ENCODE measurements at regions not wholly inside any gene's neighbourhood (a gene's known extent, or its start where the extent isn't known, plus 50 kb on each side); places are given as distances from the start of the nearest gene placed in this dataset.

GRCh38 chr1:36607263-36607651 is 124.5 kb upstream of the CSF3R start:
- no peak overlapping the region for H3K27ac Mint-ChIP-seq
- peaks cover 31% of the 10 kb centered on the region for H3K27me3 Mint-ChIP-seq (ENCODE audit: low read depth)

GRCh38 chr1:36606641-36607262 is 124.0 kb upstream of the CSF3R start:
- no peak for DNase-seq (ENCODE audit: low spot score in 2 of 2, unreplicated experiment in 2 of 2)
- TF ChIP-seq CTCF (IDR thresholded peaks at IDR 0.05; ENCODE audit: unreplicated experiment) = no peak
- H3K27me3 Mint-ChIP-seq (ENCODE audit: low read depth) = peaks cover 32% of the 10 kb centered on the region
- H3K36me3 Mint-ChIP-seq = no peaks in the 10 kb centered on the region
- no peak overlapping the region for H3K4me3 Mint-ChIP-seq
- H3K9me3 Mint-ChIP-seq = no peaks in the 10 kb centered on the region
- no peak overlapping the region for H3K27ac Mint-ChIP-seq
- no peaks in the 10 kb centered on the region for H3K4me1 Mint-ChIP-seq

More at GRCh38 chr1:36607263-36607651, 124.5 kb upstream of the CSF3R start:
- Mint-ChIP-seq H3K9me3 (no peaks in the 10 kb centered on the region), H3K4me1 (no peaks in the 10 kb centered on the region), H3K4me3 (no peak overlapping the region), H3K36me3 (no peaks in the 10 kb centered on the region)
- no peak for TF ChIP-seq CTCF (IDR thresholded peaks at IDR 0.05; ENCODE audit: unreplicated experiment)
- DNase-seq (ENCODE audit: low spot score in 2 of 2, unreplicated experiment in 2 of 2) = no peak

- no peak overlapping the region for H3K27ac Mint-ChIP-seq
- peaks cover 38% of the 10 kb centered on the region for H3K27me3 Mint-ChIP-seq (ENCODE audit: low read depth)
- H3K9me3 Mint-ChIP-seq = no peaks in the 10 kb centered on the region
- H3K36me3 Mint-ChIP-seq = no peaks in the 10 kb centered on the region
- TF ChIP-seq CTCF (IDR thresholded peaks at IDR 0.05; ENCODE audit: unreplicated experiment) = no peak
- H3K4me3 Mint-ChIP-seq = no peak overlapping the region
- DNase-seq (ENCODE audit: low spot score in 2 of 2, unreplicated experiment in 2 of 2) = no peak
- no peaks in the 10 kb centered on the region for H3K4me1 Mint-ChIP-seq
Observed at GRCh38 chr1:36605942-36606640, 123.4 kb upstream of the CSF3R start.

GRCh38 chr1:36603461-36603860 is 120.7 kb upstream of the CSF3R start:
- TF ChIP-seq CTCF (IDR thresholded peaks at IDR 0.05; ENCODE audit: unreplicated experiment) = no peak
- Mint-ChIP-seq H3K4me3 (no peak overlapping the region), H3K27me3 (ENCODE audit: low read depth) (peaks cover 53% of the 10 kb centered on the region), H3K36me3 (no peaks in the 10 kb centered on the region), H3K27ac (no peak overlapping the region), H3K9me3 (no peaks in the 10 kb centered on the region), H3K4me1 (no peaks in the 10 kb centered on the region)
- DNase-seq (ENCODE audit: low spot score in 2 of 2, unreplicated experiment in 2 of 2) = no peak

GRCh38 chr1:36602184-36602583 is 119.5 kb upstream of the CSF3R start:
- TF ChIP-seq CTCF (IDR thresholded peaks at IDR 0.05; ENCODE audit: unreplicated experiment) = no peak
- H3K27me3 Mint-ChIP-seq (ENCODE audit: low read depth) = peaks cover 65% of the 10 kb centered on the region
- H3K27ac Mint-ChIP-seq = no peak overlapping the region
- no peaks in the 10 kb centered on the region for H3K9me3 Mint-ChIP-seq
- DNase-seq (ENCODE audit: low spot score in 2 of 2, unreplicated experiment in 2 of 2) = no peak
- no peaks in the 10 kb centered on the region for H3K4me1 Mint-ChIP-seq
- no peaks in the 10 kb centered on the region for H3K36me3 Mint-ChIP-seq
- H3K4me3 Mint-ChIP-seq = no peak overlapping the region
